ENCODE measurements at regions not wholly inside any gene's neighbourhood (a gene's known extent, or its start where the extent isn't known, plus 50 kb on each side); places are given as distances from the start of the nearest gene placed in this dataset.
A peak's percentile ranks its signal among the peaks of the same experiment; 100 is the strongest.

- DNase-seq (ENCODE audit: low spot score in 2 of 2) = peak; percentile 38 to 85
- intact Hi-C loops (cut with DNase I) = no loop called here
- Histone ChIP-seq H3K27me3 (no peaks in the 10 kb centered on the region), H3K4me3 (peak overlapping the region; percentile 11 to 25), H3K36me3 (no peaks in the 10 kb centered on the region), H3K4me1 (peaks cover 7 to 43% of the 10 kb centered on the region in 2 donors), H3K27ac (peak overlapping the region; percentile 88 to 89), H3K9me3 (no peaks in the 10 kb centered on the region)
- TF ChIP-seq, protein P1, sequence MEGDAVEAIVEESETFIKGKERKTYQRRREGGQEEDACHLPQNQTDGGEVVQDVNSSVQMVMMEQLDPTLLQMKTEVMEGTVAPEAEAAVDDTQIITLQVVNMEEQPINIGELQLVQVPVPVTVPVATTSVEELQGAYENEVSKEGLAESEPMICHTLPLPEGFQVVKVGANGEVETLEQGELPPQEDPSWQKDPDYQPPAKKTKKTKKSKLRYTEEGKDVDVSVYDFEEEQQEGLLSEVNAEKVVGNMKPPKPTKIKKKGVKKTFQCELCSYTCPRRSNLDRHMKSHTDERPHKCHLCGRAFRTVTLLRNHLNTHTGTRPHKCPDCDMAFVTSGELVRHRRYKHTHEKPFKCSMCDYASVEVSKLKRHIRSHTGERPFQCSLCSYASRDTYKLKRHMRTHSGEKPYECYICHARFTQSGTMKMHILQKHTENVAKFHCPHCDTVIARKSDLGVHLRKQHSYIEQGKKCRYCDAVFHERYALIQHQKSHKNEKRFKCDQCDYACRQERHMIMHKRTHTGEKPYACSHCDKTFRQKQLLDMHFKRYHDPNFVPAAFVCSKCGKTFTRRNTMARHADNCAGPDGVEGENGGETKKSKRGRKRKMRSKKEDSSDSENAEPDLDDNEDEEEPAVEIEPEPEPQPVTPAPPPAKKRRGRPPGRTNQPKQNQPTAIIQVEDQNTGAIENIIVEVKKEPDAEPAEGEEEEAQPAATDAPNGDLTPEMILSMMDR (IDR thresholded peaks at IDR 0.05) = no peak
Measured at GRCh38 chr1:60984062-60984799, 98.1 kb upstream of the NFIA start.

- intact Hi-C loops (cut with DNase I) = no loop called here
Measured at GRCh38 chr1:60983701-60984061, 98.7 kb upstream of the NFIA start.

DNA sequence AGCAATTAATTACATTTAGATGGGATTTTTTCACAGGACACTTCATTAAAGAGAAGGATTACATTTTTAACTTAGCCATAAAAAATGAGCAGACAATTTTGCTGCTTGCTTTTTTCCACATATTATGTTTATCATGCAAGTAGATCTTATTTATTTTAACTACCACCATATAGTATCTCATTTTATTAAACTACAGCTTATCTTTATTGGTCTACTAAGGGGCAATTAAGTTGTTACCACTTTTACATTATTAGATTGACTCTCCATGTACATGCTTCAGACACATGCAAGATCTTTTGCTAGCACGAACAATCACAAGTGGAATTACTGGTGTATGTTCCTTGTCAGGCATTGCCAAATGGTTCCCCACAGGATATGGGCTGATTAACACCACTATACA, 99.8 kb upstream of the NFIA start:
- H3K9me3 ChIP-seq = no peaks in the 10 kb centered on the region
- H3K36me3 ChIP-seq = no peaks in the 10 kb centered on the region
- intact Hi-C loops (cut with DNase I) = no loop called here
- no peak for DNase-seq (ENCODE audit: low spot score in 2 of 2)
- peaks cover 7 to 34% of the 10 kb centered on the region in 2 donors for H3K4me1 ChIP-seq
- H3K27ac ChIP-seq = peak overlapping the region; percentile 88 to 89
- no peak overlapping the region for H3K4me3 ChIP-seq
- TF ChIP-seq, protein P1 (IDR thresholded peaks at IDR 0.05) = no peak
- H3K27me3 ChIP-seq = no peaks in the 10 kb centered on the region

More at GRCh38 chr1:60983701-60984061, 98.7 kb upstream of the NFIA start:
- no peaks in the 10 kb centered on the region for H3K9me3 ChIP-seq
- peak overlapping the region in 1 of 2 donors; percentile 11 for H3K4me3 ChIP-seq
- H3K27ac ChIP-seq = peak overlapping the region; percentile 88 to 89
- no peak for DNase-seq (ENCODE audit: low spot score in 2 of 2)
- peaks cover 7 to 38% of the 10 kb centered on the region in 2 donors for H3K4me1 ChIP-seq
- H3K36me3 ChIP-seq = no peaks in the 10 kb centered on the region
- TF ChIP-seq, protein P1 (IDR thresholded peaks at IDR 0.05) = no peak
- H3K27me3 ChIP-seq = no peaks in the 10 kb centered on the region

DNA sequence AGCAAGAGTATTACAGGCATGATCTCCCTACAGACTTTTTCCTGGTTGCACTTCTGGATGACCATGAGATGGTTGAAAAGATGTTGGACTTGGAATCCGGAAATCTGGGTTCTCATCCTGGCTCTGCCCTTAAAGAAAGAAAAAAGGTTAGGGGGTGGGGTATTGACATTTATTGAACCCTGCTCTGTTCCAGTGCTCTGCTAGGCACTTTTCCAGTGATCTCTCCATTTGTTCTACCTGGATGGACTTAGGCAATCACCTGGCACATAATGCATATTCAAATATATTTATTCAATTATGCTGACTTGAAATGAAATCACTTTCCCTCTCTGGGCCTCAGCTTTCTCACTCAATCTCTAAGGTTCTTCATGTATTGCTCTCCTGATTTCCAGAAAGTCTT, 101.0 kb upstream of the NFIA start:
- Histone ChIP-seq H3K4me1 (peaks cover 7 to 39% of the 10 kb centered on the region in 2 donors), H3K36me3 (no peaks in the 10 kb centered on the region), H3K27ac (peak overlapping the region; percentile 88 to 89), H3K27me3 (no peaks in the 10 kb centered on the region), H3K4me3 (no peak overlapping the region), H3K9me3 (no peaks in the 10 kb centered on the region)
- TF ChIP-seq, protein P1 (IDR thresholded peaks at IDR 0.05) = no peak
- intact Hi-C loops (cut with DNase I) = no loop called here
- DNase-seq (ENCODE audit: low spot score in 2 of 2) = no peak

DNA sequence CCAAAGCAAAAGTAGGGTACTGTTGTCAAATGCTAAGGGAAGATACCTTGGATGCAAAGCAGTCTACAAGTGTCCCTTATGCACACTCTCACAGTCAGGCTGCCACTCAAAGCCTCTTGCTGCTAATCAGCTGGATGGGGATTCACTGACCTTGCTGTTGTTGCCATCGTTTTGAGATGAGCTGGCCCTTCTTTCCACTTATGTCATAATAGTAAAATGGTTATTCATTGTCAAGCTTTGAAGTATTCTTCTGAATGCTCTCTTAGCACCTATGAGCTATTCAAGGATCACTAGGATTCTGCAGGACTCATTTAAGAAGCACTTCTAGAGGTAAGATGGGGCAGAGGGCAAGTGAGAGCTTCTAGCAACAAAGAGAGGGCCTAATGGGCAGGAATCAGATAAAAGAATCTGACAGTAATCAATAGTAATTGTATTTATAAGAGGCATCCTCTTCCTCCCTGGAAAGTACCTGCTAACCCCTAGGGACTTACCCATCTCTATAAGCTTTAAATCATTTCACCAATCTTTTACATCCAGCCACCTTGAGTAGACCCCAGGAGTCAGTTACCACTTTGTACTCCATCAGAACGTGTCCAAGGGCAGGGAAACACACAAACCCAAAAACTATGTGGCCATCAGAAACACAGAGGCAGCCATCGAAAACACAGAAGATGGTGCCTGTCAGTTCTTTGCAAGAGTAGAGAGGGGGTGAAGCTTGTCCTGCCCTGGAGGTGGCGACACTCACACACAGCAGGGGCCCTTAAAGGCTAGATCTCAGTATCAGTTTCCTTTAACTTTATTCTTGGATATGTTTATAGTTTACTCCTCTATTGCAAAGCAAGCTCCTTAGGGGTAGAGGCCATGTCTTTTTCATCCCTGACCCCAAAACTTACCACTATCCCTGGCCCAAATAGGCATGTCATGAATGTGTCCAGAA, 103.7 kb upstream of the NFIA start:
- H3K4me1 ChIP-seq = peaks cover 0 to 27% of the 10 kb centered on the region in 2 donors
- TF ChIP-seq, protein P1 (IDR thresholded peaks at IDR 0.05) = peak; percentile 29 to 53 (median 46)
- no peak for DNase-seq (ENCODE audit: low spot score in 2 of 2)
- intact Hi-C loops (cut with DNase I) = loop anchor here (5.0 to 10.0 kb wide), 2 partner anchors 474 to 626 kb away; no protein-coding TSS in a partner anchor
- no peaks in the 10 kb centered on the region for H3K27me3 ChIP-seq
- no peak overlapping the region for H3K4me3 ChIP-seq
- H3K9me3 ChIP-seq = no peaks in the 10 kb centered on the region
- H3K36me3 ChIP-seq = no peaks in the 10 kb centered on the region
- peak overlapping the region; percentile 45 to 78 for H3K27ac ChIP-seq
